ENCODE measurements at regions not wholly inside any gene's neighbourhood (a gene's known extent, or its start where the extent isn't known, plus 50 kb on each side); places are given as distances from the start of the nearest gene placed in this dataset.

GRCh38 chr2:143918465-143918989, 601.4 kb downstream of the ZEB2 start:
- H3K9ac ChIP-seq (ENCODE audit: low read length), result no peak overlapping the region
- no peaks in the 10 kb centered on the region for H3K27me3 ChIP-seq (ENCODE audit: low read length)
- no peaks in the 10 kb centered on the region; the same call in 1 of the 2 replicates for H3K36me3 ChIP-seq (ENCODE audit: low read depth, low read length)
- no peak overlapping the region for H3K4me2 ChIP-seq (ENCODE audit: low read length)
- ATAC-seq, result no peak
- DNase-seq, result no peak
- H3K9me2 ChIP-seq (replicated peaks; ENCODE audit: low read length), result no peaks in the 10 kb centered on the region
- H3K79me2 ChIP-seq (ENCODE audit: low read length), result no peaks in the 10 kb centered on the region
- no peaks in the 10 kb centered on the region for H3F3A ChIP-seq (ENCODE audit: low read length, unreplicated experiment)
- H3K27ac ChIP-seq (ENCODE audit: low read length), result no peak overlapping the region
- H3K4me3 ChIP-seq (ENCODE audit: low read length), result no peak overlapping the region
- H3K9me3 ChIP-seq (ENCODE audit: low read length), result peaks cover 11% of the 10 kb centered on the region
- ChIA-PET POLR2A (ENCODE audit: unreplicated experiment) (no interaction called here), CTCF (no interaction called here)
- no peak overlapping the region for H2AFZ ChIP-seq (ENCODE audit: low read length)
- no peak for TF ChIP-seq EZH2 (IDR thresholded peaks at IDR 0.05; ENCODE audit: low read length, unreplicated experiment)
- TF ChIP-seq EZH2phosphoT487 (IDR thresholded peaks at IDR 0.05; ENCODE audit: borderline replicate concordance, low read length), result no peak
- no peak for TF ChIP-seq CTCF (conservative IDR thresholded peaks at IDR 0.05; ENCODE audit: low read depth, low read length)
- BruUV-seq (replicated peaks), result no TSS peak
- no peaks in the 10 kb centered on the region for H4K20me1 ChIP-seq (ENCODE audit: low read length)
- intact Hi-C loops (cut with micrococcal nuclease), result no loop called here
- no peaks in the 10 kb centered on the region for H3K4me1 ChIP-seq (ENCODE audit: insufficient read depth, low read length)

- Histone ChIP-seq H3F3A (ENCODE audit: low read length, unreplicated experiment) (no peaks in the 10 kb centered on the region), H3K9me2 (replicated peaks; ENCODE audit: low read length) (no peaks in the 10 kb centered on the region), H3K9ac (ENCODE audit: low read length) (no peak overlapping the region), H3K27ac (ENCODE audit: low read length) (no peak overlapping the region), H3K27me3 (ENCODE audit: low read length) (no peaks in the 10 kb centered on the region), H3K79me2 (ENCODE audit: low read length) (no peaks in the 10 kb centered on the region), H3K9me3 (ENCODE audit: low read length) (peaks cover 11% of the 10 kb centered on the region), H4K20me1 (ENCODE audit: low read length) (no peaks in the 10 kb centered on the region), H3K36me3 (ENCODE audit: low read depth, low read length) (no peaks in the 10 kb centered on the region; the same call in 1 of the 2 replicates), H3K4me3 (ENCODE audit: low read length) (no peak overlapping the region), H3K4me2 (ENCODE audit: low read length) (no peak overlapping the region), H2AFZ (ENCODE audit: low read length) (no peak overlapping the region), H3K4me1 (ENCODE audit: insufficient read depth, low read length) (no peaks in the 10 kb centered on the region)
- DNase-seq, result no peak
- BruUV-seq (replicated peaks), result no TSS peak
- ChIA-PET POLR2A (ENCODE audit: unreplicated experiment) (no interaction called here), CTCF (no interaction called here)
- TF ChIP-seq EZH2 (IDR thresholded peaks at IDR 0.05; ENCODE audit: low read length, unreplicated experiment), result no peak
- no peak for TF ChIP-seq EZH2phosphoT487 (IDR thresholded peaks at IDR 0.05; ENCODE audit: borderline replicate concordance, low read length)
- TF ChIP-seq CTCF (conservative IDR thresholded peaks at IDR 0.05; ENCODE audit: low read depth, low read length), result no peak
- intact Hi-C loops (cut with micrococcal nuclease), result no loop called here
- ATAC-seq, result no peak
Observed at GRCh38 chr2:143916781-143917180, 603.1 kb downstream of the ZEB2 start.

- CTCF ChIA-PET, result no interaction called here
- TF ChIP-seq CTCF (conservative IDR thresholded peaks at IDR 0.05; ENCODE audit: low read depth, low read length) (no peak), EZH2phosphoT487 (IDR thresholded peaks at IDR 0.05; ENCODE audit: borderline replicate concordance, low read length) (no peak), EZH2 (IDR thresholded peaks at IDR 0.05; ENCODE audit: low read length, unreplicated experiment) (no peak)
Observed at GRCh38 chr2:143909577-143910353, 610.2 kb downstream of the ZEB2 start.

More at GRCh38 chr2:143909577-143910353, 610.2 kb downstream of the ZEB2 start:
- Histone ChIP-seq H3K9ac (ENCODE audit: low read length) (no peak overlapping the region), H3K27ac (ENCODE audit: low read length) (no peak overlapping the region), H2AFZ (ENCODE audit: low read length) (no peak overlapping the region), H3K9me3 (ENCODE audit: low read length) (no peaks in the 10 kb centered on the region), H3K4me1 (ENCODE audit: insufficient read depth, low read length) (no peaks in the 10 kb centered on the region), H4K20me1 (ENCODE audit: low read length) (no peaks in the 10 kb centered on the region), H3F3A (ENCODE audit: low read length, unreplicated experiment) (no peaks in the 10 kb centered on the region), H3K4me3 (ENCODE audit: low read length) (no peak overlapping the region), H3K36me3 (ENCODE audit: low read depth, low read length) (no peaks in the 10 kb centered on the region), H3K4me2 (ENCODE audit: low read length) (no peak overlapping the region), H3K79me2 (ENCODE audit: low read length) (no peaks in the 10 kb centered on the region), H3K9me2 (replicated peaks; ENCODE audit: low read length) (no peaks in the 10 kb centered on the region), H3K27me3 (ENCODE audit: low read length) (no peaks in the 10 kb centered on the region)
- no peak for ATAC-seq
- intact Hi-C loops (cut with micrococcal nuclease), result loop anchor here (10.0 kb wide), 1 partner anchor 175 kb away; no protein-coding TSS in a partner anchor
- no peak for DNase-seq
- POLR2A ChIA-PET (ENCODE audit: unreplicated experiment), result no interaction called here
- BruUV-seq (replicated peaks), result no TSS peak

All from PC-3 (cell line).